HAP-1 (cell line): ENCODE measurements at regions not wholly inside any gene's neighbourhood (a gene's known extent, or its start where the extent isn't known, plus 50 kb on each side); places are given as distances from the start of the nearest gene placed in this dataset.

ENCODE experiments used
- DNase-seq, 2 experiments: peaks; one replicate each; pipeline ENCODE4 v3.0.0-alpha.2; 2016 to 2020; ENCODE audit warnings: low spot score in 2 of 2
- H3K27me3 ChIP-seq: fragments of 250-450 bp; sonication (Bioruptor Pico); 2 replicates; pipeline ENCODE4 v1.5.1; 2020; ENCODE audit warnings: low read depth, mild to moderate bottlenecking, moderate library complexity
- H3K36me3 ChIP-seq: fragments of 250-450 bp; sonication (Bioruptor Pico); replicated peaks from 2 replicates; pipeline ENCODE4 v1.5.1; 2020; ENCODE audit warnings: mild to moderate bottlenecking
- H3K4me1 ChIP-seq: fragments of 250-450 bp; sonication (Bioruptor Pico); 2 replicates; pipeline ENCODE4 v1.5.1; 2020; ENCODE audit warnings: mild to moderate bottlenecking
- H3K4me3 ChIP-seq: fragments of 250-450 bp; sonication (Bioruptor Pico); 2 replicates; pipeline ENCODE4 v1.5.1; 2020; ENCODE audit warnings: mild to moderate bottlenecking, moderate library complexity
- H3K9me3 ChIP-seq: fragments of 250-450 bp; sonication (Bioruptor Pico); 2 replicates; pipeline ENCODE4 v1.5.1; 2020; ENCODE audit warnings: mild to moderate bottlenecking, moderate library complexity
- in situ Hi-C: fragments of 300-500 bp; cut with MboI; formaldehyde crosslinking; loops from 3 replicates; pipeline ENCODE4 v1.14.3; 2020; ENCODE audit warnings: low sequenced_read_pairs, inconsistent platforms, mixed read lengths

DNA sequence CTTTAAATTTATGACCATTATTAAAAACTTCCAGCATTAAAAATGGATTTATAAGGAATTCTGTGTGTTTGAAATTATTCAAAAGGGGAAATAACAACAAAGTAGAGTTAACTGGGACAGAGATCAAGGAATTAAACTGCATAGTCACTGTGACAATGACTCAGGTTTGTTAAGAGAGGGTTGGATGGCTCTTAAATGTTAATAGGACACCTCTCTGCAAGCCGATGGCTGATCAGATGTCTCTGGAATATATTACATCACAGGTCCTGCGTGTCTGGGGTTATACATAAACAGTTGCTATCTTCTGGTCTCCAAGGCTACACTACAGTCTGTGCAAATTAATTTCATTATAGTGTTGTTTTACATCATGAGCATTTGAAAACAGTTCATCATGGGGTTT lies 574.3 kb downstream of the COL12A1 start:
- in situ Hi-C loops: no loop called here
- H3K4me1 ChIP-seq: no peaks in the 10 kb centered on the region
- H3K4me3 ChIP-seq: no peak overlapping the region
- no peaks in the 10 kb centered on the region for H3K9me3 ChIP-seq
- DNase-seq: no peak
- H3K36me3 ChIP-seq: no peaks in the 10 kb centered on the region
- H3K27me3 ChIP-seq: no peaks in the 10 kb centered on the region

GRCh38 chr6:74626288-74626687 lies 579.6 kb downstream of the COL12A1 start:
- Histone ChIP-seq H3K36me3 (no peaks in the 10 kb centered on the region), H3K9me3 (no peaks in the 10 kb centered on the region), H3K4me3 (no peak overlapping the region), H3K4me1 (no peaks in the 10 kb centered on the region), H3K27me3 (no peaks in the 10 kb centered on the region)
- in situ Hi-C loops: no loop called here
- DNase-seq: no peak

DNA sequence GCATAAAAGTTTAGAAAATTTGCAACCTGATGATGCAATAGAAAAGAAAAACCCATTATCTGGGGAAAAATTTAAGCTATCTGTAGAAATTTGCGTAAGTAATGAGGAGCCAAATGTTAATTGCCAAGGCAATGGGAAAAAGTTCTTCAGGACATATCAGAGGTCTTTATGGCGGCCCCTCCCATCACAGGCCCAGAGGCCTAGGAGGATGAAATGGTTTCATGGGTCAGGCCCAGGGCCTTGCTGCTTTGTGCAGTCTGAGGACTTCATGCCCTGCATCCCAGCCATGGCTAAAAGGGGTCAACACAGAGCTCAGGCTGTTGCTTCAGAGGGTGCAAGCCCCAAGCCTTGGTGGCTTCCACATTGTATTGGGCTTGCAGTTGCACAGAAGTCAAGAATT lies 582.8 kb downstream of the COL12A1 start:
- no peaks in the 10 kb centered on the region for H3K4me1 ChIP-seq
- no peak for DNase-seq
- H3K36me3 ChIP-seq: no peaks in the 10 kb centered on the region
- no peak overlapping the region for H3K4me3 ChIP-seq
- in situ Hi-C loops: no loop called here
- no peaks in the 10 kb centered on the region for H3K27me3 ChIP-seq
- no peaks in the 10 kb centered on the region for H3K9me3 ChIP-seq

DNA sequence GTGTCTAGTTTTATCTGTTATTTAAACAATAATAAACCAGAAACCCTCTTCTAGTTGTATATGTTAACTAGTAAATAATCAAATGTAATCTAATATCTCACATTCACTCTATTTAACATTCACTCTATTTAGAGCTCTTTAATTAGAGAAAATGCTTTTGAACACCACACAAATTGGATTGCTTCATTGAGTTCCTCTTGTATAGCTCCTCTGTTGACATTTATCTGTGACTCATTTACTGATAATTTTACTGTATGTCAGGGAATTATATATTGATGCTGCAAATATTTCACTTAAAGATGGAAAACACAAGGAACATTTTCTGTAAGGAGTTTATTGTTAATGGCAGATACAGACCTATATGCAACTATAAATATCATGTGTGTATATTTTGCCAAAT lies 594.6 kb downstream of the COL12A1 start:
- Histone ChIP-seq H3K9me3 (no peaks in the 10 kb centered on the region), H3K4me1 (no peaks in the 10 kb centered on the region), H3K36me3 (no peaks in the 10 kb centered on the region), H3K27me3 (no peaks in the 10 kb centered on the region), H3K4me3 (no peak overlapping the region)
- in situ Hi-C loops: no loop called here
- DNase-seq: no peak

DNA sequence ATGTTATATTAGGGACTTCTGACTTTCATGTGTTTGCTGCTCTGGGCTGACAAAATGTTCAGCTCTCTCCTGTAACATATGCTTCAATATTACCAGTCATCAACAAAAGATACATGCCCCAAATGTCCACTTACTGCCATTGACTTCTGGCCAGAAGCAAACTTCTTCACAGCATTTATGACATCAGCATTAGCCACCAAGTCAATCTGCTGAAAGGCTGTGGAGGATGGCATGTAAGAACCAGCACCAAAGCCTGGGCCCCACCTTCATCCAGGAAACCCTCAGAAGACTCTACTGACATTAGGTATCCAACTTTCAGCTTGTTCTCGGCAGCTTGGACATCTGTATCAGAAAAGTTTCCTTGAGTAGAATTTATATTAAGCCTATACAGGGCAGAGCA lies 595.5 kb downstream of the COL12A1 start:
- no peak for DNase-seq
- in situ Hi-C loops: no loop called here
- H3K4me3 ChIP-seq: no peak overlapping the region

GRCh38 chr6:74609871-74610270 lies 596.0 kb downstream of the COL12A1 start:
- no peaks in the 10 kb centered on the region for H3K4me1 ChIP-seq
- no peaks in the 10 kb centered on the region for H3K9me3 ChIP-seq
- no peak overlapping the region for H3K4me3 ChIP-seq
- in situ Hi-C loops: no loop called here
- H3K27me3 ChIP-seq: no peaks in the 10 kb centered on the region
- no peak for DNase-seq
- no peaks in the 10 kb centered on the region for H3K36me3 ChIP-seq

More for the DNA sequence above, 595.5 kb downstream of the COL12A1 start:
- no peaks in the 10 kb centered on the region for H3K4me1 ChIP-seq
- H3K27me3 ChIP-seq: no peaks in the 10 kb centered on the region
- no peaks in the 10 kb centered on the region for H3K36me3 ChIP-seq
- H3K9me3 ChIP-seq: no peaks in the 10 kb centered on the region

DNA sequence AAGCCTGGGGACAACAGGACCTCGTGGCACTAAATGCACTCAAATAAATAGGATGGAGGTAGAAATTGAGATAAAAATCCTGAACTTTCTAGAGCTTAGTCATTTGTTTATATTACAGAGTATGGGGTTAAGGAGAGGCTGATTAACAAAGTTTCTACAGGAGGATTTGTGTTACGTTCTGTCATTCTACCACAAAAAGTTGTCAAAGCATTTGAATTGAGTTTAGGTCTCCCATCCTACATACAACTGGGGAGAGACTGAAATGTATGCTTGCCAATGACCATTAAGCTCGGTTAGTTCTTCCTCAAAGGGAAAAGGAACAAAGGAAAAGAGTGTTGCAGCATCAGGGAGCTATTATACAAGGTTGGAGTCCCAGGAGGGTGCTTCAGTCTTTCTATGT lies 597.9 kb downstream of the COL12A1 start:
- DNase-seq: no peak
- in situ Hi-C loops: no loop called here
- Histone ChIP-seq H3K27me3 (no peaks in the 10 kb centered on the region), H3K36me3 (no peaks in the 10 kb centered on the region), H3K4me3 (no peak overlapping the region), H3K4me1 (no peaks in the 10 kb centered on the region), H3K9me3 (no peaks in the 10 kb centered on the region)

DNA sequence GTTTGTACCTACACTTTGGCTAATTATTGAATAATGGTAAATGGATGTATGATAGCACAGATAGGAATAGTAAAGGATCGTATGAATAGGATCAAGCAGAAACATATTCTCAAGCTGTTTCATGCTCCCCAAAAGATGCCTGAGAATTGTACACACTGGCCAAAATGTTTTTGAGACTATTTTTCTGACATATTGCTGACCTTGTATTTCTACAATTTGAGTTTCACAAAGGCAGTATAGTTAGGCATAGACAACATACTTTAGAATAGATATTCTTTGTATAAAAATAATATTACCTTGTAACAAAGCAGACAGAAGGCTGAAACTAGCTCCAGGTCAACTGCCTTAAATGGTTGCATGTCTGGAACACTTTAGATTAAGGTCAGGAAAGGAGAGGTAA lies 598.4 kb downstream of the COL12A1 start:
- no peak for DNase-seq
- H3K27me3 ChIP-seq: no peaks in the 10 kb centered on the region
- H3K4me3 ChIP-seq: no peak overlapping the region
- H3K4me1 ChIP-seq: no peaks in the 10 kb centered on the region
- in situ Hi-C loops: no loop called here
- no peaks in the 10 kb centered on the region for H3K36me3 ChIP-seq
- no peaks in the 10 kb centered on the region for H3K9me3 ChIP-seq

GRCh38 chr6:74606582-74607071 lies 599.2 kb downstream of the COL12A1 start:
- no peaks in the 10 kb centered on the region for H3K36me3 ChIP-seq
- in situ Hi-C loops: no loop called here
- no peak overlapping the region for H3K4me3 ChIP-seq
- no peaks in the 10 kb centered on the region for H3K9me3 ChIP-seq
- H3K4me1 ChIP-seq: no peaks in the 10 kb centered on the region
- H3K27me3 ChIP-seq: no peaks in the 10 kb centered on the region
- no peak for DNase-seq

GRCh38 chr6:74605922-74606581 lies 599.8 kb downstream of the COL12A1 start:
- Histone ChIP-seq H3K36me3 (no peaks in the 10 kb centered on the region), H3K9me3 (no peaks in the 10 kb centered on the region), H3K4me3 (no peak overlapping the region), H3K27me3 (no peaks in the 10 kb centered on the region), H3K4me1 (no peaks in the 10 kb centered on the region)
- in situ Hi-C loops: no loop called here
- DNase-seq: no peak

DNA sequence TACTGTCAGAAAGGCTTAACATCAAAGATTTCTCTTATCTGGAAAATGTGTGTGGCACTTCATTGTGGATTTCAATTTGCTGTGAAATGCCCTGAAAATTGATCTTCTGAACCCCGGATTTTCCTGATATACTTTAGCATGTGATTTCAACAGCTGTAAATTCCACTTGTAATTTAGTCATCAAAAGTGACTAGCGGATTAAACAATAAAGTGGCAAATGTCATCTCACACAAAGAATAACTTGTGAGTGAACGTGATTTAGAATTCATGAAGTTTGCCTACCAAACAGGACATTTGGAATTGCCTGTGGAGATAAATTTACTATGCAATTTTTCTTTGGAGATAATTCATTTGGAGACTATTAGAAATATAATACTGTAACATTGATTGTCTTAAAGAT lies 601.6 kb downstream of the COL12A1 start:
- no peaks in the 10 kb centered on the region for H3K27me3 ChIP-seq
- no peak for DNase-seq
- no peaks in the 10 kb centered on the region for H3K4me1 ChIP-seq
- no peaks in the 10 kb centered on the region for H3K36me3 ChIP-seq
- in situ Hi-C loops: no loop called here
- no peaks in the 10 kb centered on the region for H3K9me3 ChIP-seq
- no peak overlapping the region for H3K4me3 ChIP-seq

DNA sequence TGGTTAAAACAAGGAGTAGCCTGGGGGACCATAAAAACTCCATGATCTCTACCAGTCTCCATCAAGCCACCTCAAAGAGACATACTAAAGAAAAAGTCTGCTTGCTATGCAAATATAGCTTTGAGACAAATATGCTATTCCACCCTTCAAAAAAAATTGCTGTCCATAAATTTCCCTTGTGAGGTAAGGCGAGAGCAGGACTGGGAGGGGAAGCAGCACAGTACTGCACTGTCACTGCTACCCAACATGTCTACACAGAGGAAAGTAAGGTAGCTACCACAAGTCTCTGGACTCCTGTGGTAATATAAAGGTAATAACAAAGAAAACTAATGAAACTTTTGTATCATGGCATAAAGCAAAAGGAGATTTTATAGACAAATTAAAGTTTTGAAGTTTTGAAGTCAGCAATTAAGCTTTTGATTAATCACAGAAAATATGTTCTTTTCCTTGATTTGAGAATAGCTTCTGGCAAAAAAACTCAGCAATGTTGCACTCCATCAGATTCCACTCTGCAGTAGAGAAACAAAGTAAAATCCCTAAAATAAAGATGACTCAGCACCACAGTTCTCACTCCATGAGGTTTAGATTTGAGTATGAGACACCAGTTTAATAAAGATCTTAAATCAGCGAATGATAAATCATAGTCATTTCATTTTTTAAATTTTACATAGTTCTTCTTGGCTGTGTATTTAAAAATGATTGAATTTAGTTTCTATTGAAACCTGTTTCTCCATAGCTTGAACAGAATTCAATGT lies 602.4 kb downstream of the COL12A1 start:
- H3K27me3 ChIP-seq: no peaks in the 10 kb centered on the region
- no peaks in the 10 kb centered on the region for H3K9me3 ChIP-seq
- H3K4me1 ChIP-seq: no peaks in the 10 kb centered on the region
- in situ Hi-C loops: no loop called here
- no peak for DNase-seq
- no peaks in the 10 kb centered on the region for H3K36me3 ChIP-seq
- H3K4me3 ChIP-seq: no peak overlapping the region

- in situ Hi-C loops: no loop called here
These were observed 603.6 kb downstream of the COL12A1 start for GRCh38 chr6:74602206-74602605.

DNA sequence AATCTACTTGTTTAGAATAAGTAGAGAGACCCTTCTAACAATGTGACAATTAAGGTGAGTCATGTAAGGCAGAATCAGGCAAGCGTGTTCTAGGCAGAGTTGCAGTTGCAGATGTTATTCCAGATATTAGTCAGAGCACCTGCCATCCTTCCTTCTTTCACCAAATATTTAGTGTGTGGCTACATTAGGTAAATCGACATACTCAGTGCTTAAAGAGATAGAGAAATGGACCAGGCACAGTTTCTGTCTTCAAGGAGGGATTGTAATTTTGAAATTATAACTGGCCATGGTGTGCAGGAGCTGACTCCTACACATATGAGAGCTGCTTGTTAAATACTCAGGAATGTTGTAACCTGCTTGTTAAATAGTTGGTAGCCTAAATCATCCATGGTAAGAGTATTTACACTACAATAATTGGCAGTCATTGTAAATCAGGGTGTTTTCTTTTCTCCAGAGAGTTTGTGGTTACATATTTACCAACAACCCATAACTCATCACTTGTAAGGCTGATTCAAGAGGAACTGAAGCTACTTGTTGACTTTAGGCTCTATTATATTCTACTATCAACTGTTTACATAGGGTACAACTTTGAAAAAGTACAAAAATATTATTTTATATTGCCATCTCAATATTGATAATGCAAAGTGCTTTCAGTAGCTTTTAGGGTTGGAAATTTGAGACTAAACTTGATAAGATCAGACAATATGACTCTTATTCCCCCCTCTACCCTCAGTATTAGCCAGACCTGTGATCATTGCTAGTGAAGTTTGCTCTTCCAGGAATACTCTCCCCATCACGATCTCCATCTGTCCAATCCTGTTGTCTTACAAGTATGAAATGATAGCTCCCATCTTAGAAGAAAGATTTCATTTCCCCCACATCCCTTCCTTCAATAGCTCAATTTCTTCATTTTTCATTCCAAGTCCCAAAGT lies 607.1 kb downstream of the COL12A1 start:
- H3K36me3 ChIP-seq: no peaks in the 10 kb centered on the region
- no peak overlapping the region for H3K4me3 ChIP-seq
- H3K4me1 ChIP-seq: no peaks in the 10 kb centered on the region
- no peaks in the 10 kb centered on the region for H3K9me3 ChIP-seq
- DNase-seq: no peak
- no peaks in the 10 kb centered on the region for H3K27me3 ChIP-seq
- in situ Hi-C loops: no loop called here

More at GRCh38 chr6:74602206-74602605, 603.6 kb downstream of the COL12A1 start:
- Histone ChIP-seq H3K36me3 (no peaks in the 10 kb centered on the region), H3K4me3 (no peak overlapping the region), H3K27me3 (no peaks in the 10 kb centered on the region), H3K4me1 (no peaks in the 10 kb centered on the region), H3K9me3 (no peaks in the 10 kb centered on the region)
- no peak for DNase-seq
